ENCODE measurements at regions not wholly inside any gene's neighbourhood (a gene's known extent, or its start where the extent isn't known, plus 50 kb on each side); places are given as distances from the start of the nearest gene placed in this dataset.

GRCh38 chr18:22767653-22768052 lies 165.5 kb upstream of the RBBP8 start:
- H3K27ac ChIP-seq (ENCODE audit: low read length): no peak overlapping the region
- H3K9ac ChIP-seq (ENCODE audit: low read depth, low read length): no peak overlapping the region
- ATAC-seq (ENCODE audit: insufficient read depth, low read depth): no peak

GRCh38 chr18:22773944-22774343 lies 159.2 kb upstream of the RBBP8 start:
- Histone ChIP-seq H3K4me3 (ENCODE audit: low read depth in 1 of 2, low read length in 2 of 2) (no peak overlapping the region), H3K27ac (ENCODE audit: low read length) (no peak overlapping the region), H3K4me2 (ENCODE audit: insufficient read depth, low read length) (no peak overlapping the region), H3K79me2 (ENCODE audit: insufficient read depth, low read length) (no peaks in the 10 kb centered on the region), H3K9ac (ENCODE audit: low read depth, low read length) (no peak overlapping the region), H3K9me3 (ENCODE audit: insufficient read depth, low read length, severe bottlenecking) (no peaks in the 10 kb centered on the region), H4K20me1 (ENCODE audit: insufficient read depth, low read length) (no peaks in the 10 kb centered on the region), H3K27me3 (ENCODE audit: insufficient read depth, low read length, poor library complexity) (peaks cover 9% of the 10 kb centered on the region), H3K4me1 (ENCODE audit: insufficient read depth, low read length) (no peaks in the 10 kb centered on the region), H2AFZ (ENCODE audit: low read depth, low read length) (no peak overlapping the region), H3K36me3 (ENCODE audit: insufficient read depth, low read length) (no peaks in the 10 kb centered on the region)
- ATAC-seq (ENCODE audit: insufficient read depth, low read depth) (no peak), DNase-seq (no peak)
- no peak for TF ChIP-seq CTCF (IDR thresholded peaks at IDR 0.05; ENCODE audit: borderline replicate concordance, extremely low read depth, low read length, poor library complexity, severe bottlenecking)
- no peak for TF ChIP-seq EZH2 (IDR thresholded peaks at IDR 0.05; ENCODE audit: borderline replicate concordance, low read depth, low read length, severe bottlenecking)

More at GRCh38 chr18:22767653-22768052, 165.5 kb upstream of the RBBP8 start:
- no peaks in the 10 kb centered on the region for H4K20me1 ChIP-seq (ENCODE audit: insufficient read depth, low read length)
- no peak overlapping the region for H3K4me2 ChIP-seq (ENCODE audit: insufficient read depth, low read length)
- no peak for DNase-seq
- H3K4me1 ChIP-seq (ENCODE audit: insufficient read depth, low read length): no peaks in the 10 kb centered on the region
- H3K36me3 ChIP-seq (ENCODE audit: insufficient read depth, low read length): no peaks in the 10 kb centered on the region
- H3K27me3 ChIP-seq (ENCODE audit: insufficient read depth, low read length, poor library complexity): peaks cover 7% of the 10 kb centered on the region
- TF ChIP-seq CTCF (IDR thresholded peaks at IDR 0.05; ENCODE audit: borderline replicate concordance, extremely low read depth, low read length, poor library complexity, severe bottlenecking): no peak
- TF ChIP-seq EZH2 (IDR thresholded peaks at IDR 0.05; ENCODE audit: borderline replicate concordance, low read depth, low read length, severe bottlenecking): no peak
- no peak overlapping the region for H3K4me3 ChIP-seq (ENCODE audit: low read depth in 1 of 2, low read length in 2 of 2)
- no peak overlapping the region for H2AFZ ChIP-seq (ENCODE audit: low read depth, low read length)
- H3K79me2 ChIP-seq (ENCODE audit: insufficient read depth, low read length): no peaks in the 10 kb centered on the region
- no peaks in the 10 kb centered on the region for H3K9me3 ChIP-seq (ENCODE audit: insufficient read depth, low read length, severe bottlenecking)

GRCh38 chr18:22778996-22779395 lies 154.1 kb upstream of the RBBP8 start:
- Histone ChIP-seq H3K27me3 (ENCODE audit: insufficient read depth, low read length, poor library complexity) (peaks cover 9% of the 10 kb centered on the region), H3K79me2 (ENCODE audit: insufficient read depth, low read length) (no peaks in the 10 kb centered on the region), H3K4me2 (ENCODE audit: insufficient read depth, low read length) (no peak overlapping the region), H3K4me3 (ENCODE audit: low read depth in 1 of 2, low read length in 2 of 2) (no peak overlapping the region), H3K27ac (ENCODE audit: low read length) (no peak overlapping the region), H4K20me1 (ENCODE audit: insufficient read depth, low read length) (no peaks in the 10 kb centered on the region), H3K9me3 (ENCODE audit: insufficient read depth, low read length, severe bottlenecking) (no peaks in the 10 kb centered on the region), H3K4me1 (ENCODE audit: insufficient read depth, low read length) (no peaks in the 10 kb centered on the region), H3K36me3 (ENCODE audit: insufficient read depth, low read length) (no peaks in the 10 kb centered on the region), H3K9ac (ENCODE audit: low read depth, low read length) (no peak overlapping the region), H2AFZ (ENCODE audit: low read depth, low read length) (no peak overlapping the region)
- TF ChIP-seq CTCF (IDR thresholded peaks at IDR 0.05; ENCODE audit: borderline replicate concordance, extremely low read depth, low read length, poor library complexity, severe bottlenecking): no peak
- TF ChIP-seq EZH2 (IDR thresholded peaks at IDR 0.05; ENCODE audit: borderline replicate concordance, low read depth, low read length, severe bottlenecking): no peak
- DNase-seq (no peak), ATAC-seq (ENCODE audit: insufficient read depth, low read depth) (no peak)

GRCh38 chr18:22783245-22783644 lies 149.9 kb upstream of the RBBP8 start:
- no peak overlapping the region for H3K4me2 ChIP-seq (ENCODE audit: insufficient read depth, low read length)
- no peak for TF ChIP-seq CTCF (IDR thresholded peaks at IDR 0.05; ENCODE audit: borderline replicate concordance, extremely low read depth, low read length, poor library complexity, severe bottlenecking)
- TF ChIP-seq EZH2 (IDR thresholded peaks at IDR 0.05; ENCODE audit: borderline replicate concordance, low read depth, low read length, severe bottlenecking): no peak
- no peaks in the 10 kb centered on the region for H3K79me2 ChIP-seq (ENCODE audit: insufficient read depth, low read length)
- no peak overlapping the region for H3K27ac ChIP-seq (ENCODE audit: low read length)
- DNase-seq (no peak), ATAC-seq (ENCODE audit: insufficient read depth, low read depth) (no peak)
- H3K9ac ChIP-seq (ENCODE audit: low read depth, low read length): no peak overlapping the region
- H3K36me3 ChIP-seq (ENCODE audit: insufficient read depth, low read length): no peaks in the 10 kb centered on the region
- no peaks in the 10 kb centered on the region for H4K20me1 ChIP-seq (ENCODE audit: insufficient read depth, low read length)
- H3K4me3 ChIP-seq (ENCODE audit: low read depth in 1 of 2, low read length in 2 of 2): no peak overlapping the region
- H3K9me3 ChIP-seq (ENCODE audit: insufficient read depth, low read length, severe bottlenecking): no peaks in the 10 kb centered on the region
- H3K4me1 ChIP-seq (ENCODE audit: insufficient read depth, low read length): no peaks in the 10 kb centered on the region
- peaks cover 9% of the 10 kb centered on the region for H3K27me3 ChIP-seq (ENCODE audit: insufficient read depth, low read length, poor library complexity)
- H2AFZ ChIP-seq (ENCODE audit: low read depth, low read length): no peak overlapping the region

Data from DND-41 (cell line).